GM12872 (cell line): ENCODE measurements at regions not wholly inside any gene's neighbourhood (a gene's known extent, or its start where the extent isn't known, plus 50 kb on each side); places are given as distances from the start of the nearest gene placed in this dataset.

Source experiments
- TF ChIP-seq, protein P1 (sequence below): IDR thresholded peaks from 3 replicates; pipeline ENCODE4 v1.5.1; 2011; ENCODE audit warnings: low read depth, mild to moderate bottlenecking, low read length, moderate library complexity; ENCODE audit not compliant: insufficient read depth

DNA sequence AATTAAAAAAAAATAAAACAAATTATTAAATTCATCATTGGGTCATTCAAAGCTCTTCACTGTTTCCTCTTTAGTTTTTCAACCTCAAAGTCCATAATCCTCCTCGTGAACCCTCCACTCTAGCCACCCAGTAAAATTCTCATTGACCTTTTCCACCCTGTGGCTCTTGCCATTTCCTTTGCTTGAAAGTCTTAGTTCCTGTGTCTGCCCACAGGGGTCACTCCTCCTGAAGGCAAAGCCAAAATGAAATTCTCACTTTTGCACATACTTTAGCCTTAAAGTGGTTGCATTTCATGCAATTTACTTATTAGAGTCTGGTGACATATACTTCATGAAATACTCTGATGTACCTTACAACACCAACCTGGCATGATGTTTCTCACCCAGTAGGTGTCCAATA is 263.7 kb downstream of the BMP2 start:
- TF ChIP-seq, protein P1, sequence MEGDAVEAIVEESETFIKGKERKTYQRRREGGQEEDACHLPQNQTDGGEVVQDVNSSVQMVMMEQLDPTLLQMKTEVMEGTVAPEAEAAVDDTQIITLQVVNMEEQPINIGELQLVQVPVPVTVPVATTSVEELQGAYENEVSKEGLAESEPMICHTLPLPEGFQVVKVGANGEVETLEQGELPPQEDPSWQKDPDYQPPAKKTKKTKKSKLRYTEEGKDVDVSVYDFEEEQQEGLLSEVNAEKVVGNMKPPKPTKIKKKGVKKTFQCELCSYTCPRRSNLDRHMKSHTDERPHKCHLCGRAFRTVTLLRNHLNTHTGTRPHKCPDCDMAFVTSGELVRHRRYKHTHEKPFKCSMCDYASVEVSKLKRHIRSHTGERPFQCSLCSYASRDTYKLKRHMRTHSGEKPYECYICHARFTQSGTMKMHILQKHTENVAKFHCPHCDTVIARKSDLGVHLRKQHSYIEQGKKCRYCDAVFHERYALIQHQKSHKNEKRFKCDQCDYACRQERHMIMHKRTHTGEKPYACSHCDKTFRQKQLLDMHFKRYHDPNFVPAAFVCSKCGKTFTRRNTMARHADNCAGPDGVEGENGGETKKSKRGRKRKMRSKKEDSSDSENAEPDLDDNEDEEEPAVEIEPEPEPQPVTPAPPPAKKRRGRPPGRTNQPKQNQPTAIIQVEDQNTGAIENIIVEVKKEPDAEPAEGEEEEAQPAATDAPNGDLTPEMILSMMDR, result peak; percentile 32; the same call in 2 of the 3 replicates

DNA sequence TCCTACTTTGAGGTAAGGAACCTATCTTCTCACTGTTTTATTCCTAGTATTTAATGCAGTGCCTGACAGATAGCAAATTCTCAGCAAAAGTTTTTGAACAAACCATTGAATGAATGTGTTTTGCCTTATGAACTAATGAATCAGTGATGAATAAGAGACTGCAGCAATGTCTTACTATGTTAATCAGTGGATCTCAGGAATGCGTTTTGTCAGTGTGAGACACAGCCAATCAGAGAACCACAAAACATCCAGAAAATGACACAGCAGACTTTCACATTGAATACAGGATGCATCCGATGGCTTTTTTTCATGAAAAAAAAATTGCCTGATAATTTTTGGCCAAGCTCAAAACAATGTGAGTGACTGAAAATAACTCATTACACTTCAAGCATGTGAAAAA is 270.5 kb downstream of the BMP2 start:
- TF ChIP-seq, protein P1, result no peak

DNA sequence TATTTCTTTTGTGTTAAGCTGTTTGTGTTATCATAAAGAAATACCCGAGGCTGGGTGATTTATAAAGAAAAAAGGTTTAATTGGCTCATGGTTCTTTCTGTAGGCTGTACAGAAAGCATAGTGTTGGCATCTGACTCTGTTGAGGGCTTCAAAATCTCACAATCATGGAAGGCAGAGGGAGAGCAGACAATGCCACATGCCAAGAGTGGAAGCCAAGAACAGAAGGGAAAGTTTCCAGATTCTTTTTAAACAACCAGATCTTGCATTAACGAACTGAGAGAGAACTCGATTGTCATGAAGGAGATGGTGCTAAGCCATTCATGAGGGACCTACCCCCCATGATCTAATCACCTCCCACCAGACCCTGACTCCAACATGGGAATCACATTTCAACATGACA is 290.1 kb downstream of the BMP2 start:
- TF ChIP-seq, protein P1, result no peak

DNA sequence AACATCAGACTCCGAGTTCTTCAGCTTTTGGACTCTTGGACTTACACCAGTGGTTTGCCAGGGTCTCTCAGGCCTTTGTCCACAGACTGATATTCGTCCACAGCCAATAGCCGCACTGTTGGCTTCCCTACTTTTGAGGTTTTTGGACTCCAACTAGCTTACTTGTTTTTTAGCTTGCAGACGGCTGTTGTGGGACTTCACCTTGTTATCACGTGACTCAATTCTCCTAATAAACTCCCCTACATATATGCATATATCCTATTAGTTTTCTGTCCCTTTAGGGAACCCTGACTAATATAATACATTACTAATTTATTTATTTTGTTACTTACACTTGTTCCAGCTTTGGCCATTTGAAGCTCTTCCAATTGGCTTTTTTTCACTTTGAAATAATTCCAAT is 311.3 kb downstream of the BMP2 start:
- TF ChIP-seq, protein P1, result no peak

DNA sequence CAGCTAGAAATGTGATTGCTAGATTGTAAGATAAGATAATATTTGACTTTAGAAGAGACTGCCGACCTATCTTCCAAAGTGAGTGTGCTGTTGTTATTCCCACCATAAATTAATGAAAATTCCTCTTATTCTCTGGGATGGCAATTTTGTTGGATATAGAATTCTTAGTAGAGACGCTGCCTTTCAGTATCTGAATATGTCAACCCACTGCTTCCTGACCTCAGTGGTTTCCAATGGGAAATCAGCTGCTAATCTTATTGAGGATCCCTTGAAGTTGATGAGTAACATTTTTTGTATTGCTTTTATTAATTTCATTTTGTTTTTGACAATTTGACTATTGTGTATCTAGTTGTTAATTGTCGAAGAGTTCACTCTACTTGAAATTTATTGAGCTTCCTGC is 313.0 kb downstream of the BMP2 start:
- TF ChIP-seq, protein P1, result no peak

DNA sequence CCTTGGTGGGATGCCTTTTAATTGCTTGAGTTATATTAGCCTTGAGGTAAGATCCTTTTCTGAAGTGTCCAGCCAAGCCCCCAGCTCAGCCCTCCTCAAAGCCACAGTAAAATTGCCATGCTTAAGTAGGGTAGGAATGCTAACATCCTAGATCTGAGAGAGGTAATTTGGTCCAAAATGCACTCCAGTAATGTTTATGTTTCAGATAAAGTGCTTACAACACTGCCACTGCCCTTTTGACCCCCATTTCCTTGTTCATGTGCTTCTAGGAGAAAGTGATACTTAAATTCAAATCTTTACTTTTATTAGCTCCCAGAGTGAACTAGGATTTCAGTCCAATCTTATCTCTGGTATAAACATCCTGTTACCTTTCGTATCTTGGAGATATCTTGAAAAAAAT is 318.0 kb downstream of the BMP2 start:
- TF ChIP-seq, protein P1, result no peak

DNA sequence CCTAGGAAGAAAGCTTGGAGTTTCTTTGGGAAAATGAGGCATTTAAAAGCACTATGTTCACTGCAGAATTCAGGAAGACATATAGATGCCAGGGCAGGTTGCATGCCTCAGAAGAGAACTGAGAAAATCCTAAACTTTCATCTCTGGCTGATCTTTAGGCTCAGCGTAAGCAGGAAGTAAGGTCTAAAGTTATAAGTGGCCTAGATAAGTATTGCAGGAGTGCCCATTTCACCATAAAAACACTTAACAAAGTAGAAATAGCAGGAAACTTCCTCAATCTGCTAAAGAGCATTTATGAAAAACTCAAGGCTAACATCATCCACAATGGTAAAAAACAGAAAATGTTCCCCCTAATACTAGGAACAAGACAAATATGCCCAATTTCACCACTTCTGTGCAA is 320.3 kb downstream of the BMP2 start:
- TF ChIP-seq, protein P1, result no peak

DNA sequence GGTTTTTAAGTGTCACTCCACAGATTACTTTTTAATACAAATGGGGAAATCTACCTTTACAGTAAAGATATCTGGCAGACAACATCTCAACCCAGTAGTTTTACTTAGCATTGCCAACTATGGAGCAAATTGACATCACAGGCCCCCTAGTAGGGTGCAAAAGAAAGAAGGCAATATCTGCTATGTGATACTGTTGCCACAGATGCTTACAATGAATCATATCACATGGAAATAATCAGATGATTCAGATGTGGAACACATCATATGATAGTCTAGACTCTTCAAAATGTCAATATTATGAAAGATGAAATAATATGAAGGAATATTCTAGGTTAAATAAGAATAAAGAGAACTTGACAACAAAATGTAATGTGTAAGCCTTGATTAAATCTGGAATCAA is 322.5 kb downstream of the BMP2 start:
- TF ChIP-seq, protein P1, result no peak
